Trophoblast cell (in vitro differentiated cells and primary cell): ENCODE measurements at regions not wholly inside any gene's neighbourhood (a gene's known extent, or its start where the extent isn't known, plus 50 kb on each side); places are given as distances from the start of the nearest gene placed in this dataset.

ENCODE experiments used
- DNase-seq, 2 donors: peaks; one replicate each; pipeline ENCODE4 v3.0.0-alpha.2; 2016
- H2AFZ ChIP-seq: 2 replicates; pipeline ENCODE4 v1.6.1; 2013; ENCODE audit warnings: low read length, moderate library complexity, mild to moderate bottlenecking; ENCODE audit not compliant: insufficient read depth, poor library complexity
- H2AK5ac ChIP-seq: 2 replicates; pipeline ENCODE4 v1.6.1; 2013; ENCODE audit warnings: mild to moderate bottlenecking, low read length
- H2BK120ac ChIP-seq: 2 replicates; pipeline ENCODE4 v1.6.1; 2013; ENCODE audit warnings: low read length, mild to moderate bottlenecking, moderate library complexity; ENCODE audit not compliant: insufficient read depth, poor library complexity
- H2BK12ac ChIP-seq: 2 replicates; pipeline ENCODE4 v1.6.1; 2013; ENCODE audit warnings: mild to moderate bottlenecking, low read length, moderate library complexity
- H2BK5ac ChIP-seq: 2 replicates; pipeline ENCODE4 v1.6.1; 2013; ENCODE audit warnings: low read length, low read depth, moderate library complexity, mild to moderate bottlenecking; ENCODE audit not compliant: poor library complexity
- H3K14ac ChIP-seq: 2 replicates; pipeline ENCODE4 v1.6.1; 2013; ENCODE audit warnings: mild to moderate bottlenecking, low read length
- H3K18ac ChIP-seq: 2 replicates; pipeline ENCODE4 v1.6.1; 2013; ENCODE audit warnings: mild to moderate bottlenecking, low read length
- H3K23ac ChIP-seq: 2 replicates; pipeline ENCODE4 v1.6.1; 2013; ENCODE audit warnings: low read length
- H3K27ac ChIP-seq: 2 replicates; pipeline ENCODE4 v1.5.1; 2013; ENCODE audit warnings: low read depth, mild to moderate bottlenecking, inconsistent platforms, low read length, moderate library complexity
- H3K27me3 ChIP-seq: 2 replicates; pipeline ENCODE4 v1.6.1; 2013; ENCODE audit warnings: inconsistent platforms, mild to moderate bottlenecking, low read length, moderate library complexity; ENCODE audit not compliant: insufficient read depth
- H3K36me3 ChIP-seq, 2 experiments: 1 replicate in 1 of 2; 2 replicates in 1 of 2; pipeline ENCODE4 v1.6.1; 2013; ENCODE audit warnings: low read length in 2 of 2, mild to moderate bottlenecking in 2 of 2, moderate library complexity in 1 of 2; ENCODE audit not compliant: insufficient read depth in 2 of 2, control insufficient read depth in 1 of 2
- H3K4ac ChIP-seq: 2 replicates; pipeline ENCODE4 v1.6.1; 2013; ENCODE audit warnings: low read depth, mild to moderate bottlenecking, low read length, moderate library complexity
- H3K4me1 ChIP-seq, 2 experiments: 1 replicate in 1 of 2; 2 replicates in 1 of 2; pipeline ENCODE4 v1.6.1; 2013; ENCODE audit warnings: low read length in 2 of 2, mild to moderate bottlenecking in 2 of 2, moderate library complexity in 1 of 2; ENCODE audit not compliant: insufficient read depth in 2 of 2, control insufficient read depth in 1 of 2
- H3K4me2 ChIP-seq: 2 replicates; pipeline ENCODE4 v1.6.1; 2013; ENCODE audit warnings: inconsistent platforms, mild to moderate bottlenecking, low read length, moderate library complexity
- H3K4me3 ChIP-seq: 2 replicates; pipeline ENCODE4 v1.5.1; 2013; ENCODE audit warnings: mild to moderate bottlenecking, low read depth, low read length, inconsistent platforms
- H3K79me1 ChIP-seq: one replicate; pipeline ENCODE4 v1.6.1; 2013; ENCODE audit warnings: low read length
- H3K79me2 ChIP-seq: 2 replicates; pipeline ENCODE4 v1.6.1; 2013; ENCODE audit warnings: low read length, mild to moderate bottlenecking; ENCODE audit not compliant: control insufficient read depth, insufficient read depth, poor library complexity
- H3K9ac ChIP-seq: 2 replicates; pipeline ENCODE4 v1.6.1; 2013; ENCODE audit warnings: mild to moderate bottlenecking, low read length
- H3K9me3 ChIP-seq: 2 replicates; pipeline ENCODE4 v1.6.1; 2013; ENCODE audit warnings: low read depth, mild to moderate bottlenecking, control low read depth, inconsistent platforms, low read length; ENCODE audit not compliant: insufficient read depth
- H4K12ac ChIP-seq: 2 replicates; pipeline ENCODE4 v1.6.1; 2013; ENCODE audit warnings: low read depth, mild to moderate bottlenecking, low read length, moderate library complexity
- H4K8ac ChIP-seq: 2 replicates; pipeline ENCODE4 v1.6.1; 2013; ENCODE audit warnings: low read depth, mild to moderate bottlenecking, low read length, moderate library complexity
- H4K91ac ChIP-seq: one replicate; pipeline ENCODE4 v1.6.1; 2013; ENCODE audit warnings: low read depth, mild to moderate bottlenecking, low read length, moderate library complexity
- WGBS: extraction: QIAGEN DNeasy Blood & Tissue Kit; methylation state at CpG from one replicate; pipeline ENCODE4 v1.1.7; 2013; ENCODE audit warnings: missing lambda C conversion rate; ENCODE audit not compliant: insufficient read length, insufficient coverage; ENCODE audit errors: extremely low coverage; 5-methylcytosine and 5-hydroxymethylcytosine counted together

- DNase-seq, result no peak
- Histone ChIP-seq H3K9ac (no peak overlapping the region), H4K8ac (no peak overlapping the region), H3K9me3 (peaks cover 2% of the 10 kb centered on the region), H2BK5ac (no peak overlapping the region), H3K4me3 (peak overlapping the region; percentile 2), H3K79me2 (no peaks in the 10 kb centered on the region), H3K79me1 (no peaks in the 10 kb centered on the region), H3K4me2 (no peak overlapping the region), H2AK5ac (no peak overlapping the region), H3K27me3 (no peaks in the 10 kb centered on the region), H3K27ac (no peak overlapping the region), H3K18ac (no peak overlapping the region), H3K4me1 (no peaks in the 10 kb centered on the region), H3K14ac (no peak overlapping the region), H3K23ac (no peak overlapping the region), H2BK120ac (no peak overlapping the region), H4K91ac (no peak overlapping the region), H3K36me3 (no peaks in the 10 kb centered on the region), H4K12ac (no peak overlapping the region), H2BK12ac (no peak overlapping the region), H3K4ac (no peak overlapping the region), H2AFZ (no peak overlapping the region)
- WGBS, result no CpG with 5 or more reads among the region's 5 CpGs
Measured at GRCh38 chr4:189802884-189803283, 137.8 kb upstream of the FRG1 start.

GRCh38 chr4:189804894-189805293 lies 135.8 kb upstream of the FRG1 start:
- no peak overlapping the region for H2BK5ac ChIP-seq
- H3K4me2 ChIP-seq, result no peak overlapping the region
- no peak overlapping the region for H3K14ac ChIP-seq
- H3K36me3 ChIP-seq, result no peaks in the 10 kb centered on the region
- no peak overlapping the region for H4K8ac ChIP-seq
- H2AFZ ChIP-seq, result no peak overlapping the region
- DNase-seq, result no peak
- no peak overlapping the region for H4K12ac ChIP-seq
- H3K27me3 ChIP-seq, result no peaks in the 10 kb centered on the region
- H4K91ac ChIP-seq, result no peak overlapping the region
- H2BK120ac ChIP-seq, result no peak overlapping the region
- no peak overlapping the region for H2AK5ac ChIP-seq
- no peaks in the 10 kb centered on the region for H3K79me1 ChIP-seq
- H3K9me3 ChIP-seq, result peaks cover 2% of the 10 kb centered on the region
- no peaks in the 10 kb centered on the region for H3K4me1 ChIP-seq
- H3K18ac ChIP-seq, result no peak overlapping the region
- H3K4ac ChIP-seq, result no peak overlapping the region
- no CpG with 5 or more reads among the region's 5 CpGs for WGBS
- no peak overlapping the region for H2BK12ac ChIP-seq
- H3K79me2 ChIP-seq, result no peaks in the 10 kb centered on the region
- no peak overlapping the region for H3K4me3 ChIP-seq
- H3K27ac ChIP-seq, result no peak overlapping the region
- no peak overlapping the region for H3K23ac ChIP-seq
- H3K9ac ChIP-seq, result no peak overlapping the region

GRCh38 chr4:189806506-189806905 lies 134.2 kb upstream of the FRG1 start:
- no peak overlapping the region for H2AFZ ChIP-seq
- H3K14ac ChIP-seq, result no peak overlapping the region
- no peak overlapping the region for H4K8ac ChIP-seq
- no peak overlapping the region for H2BK12ac ChIP-seq
- no peak overlapping the region for H2BK5ac ChIP-seq
- H3K9me3 ChIP-seq, result peaks cover 2% of the 10 kb centered on the region
- WGBS, result no CpG with 5 or more reads among the region's 6 CpGs
- H3K79me1 ChIP-seq, result no peaks in the 10 kb centered on the region
- H3K27me3 ChIP-seq, result no peaks in the 10 kb centered on the region
- DNase-seq, result no peak
- no peak overlapping the region for H2BK120ac ChIP-seq
- no peak overlapping the region for H3K23ac ChIP-seq
- H3K79me2 ChIP-seq, result no peaks in the 10 kb centered on the region
- no peak overlapping the region for H2AK5ac ChIP-seq
- no peak overlapping the region for H3K9ac ChIP-seq
- no peak overlapping the region for H4K12ac ChIP-seq
- H3K36me3 ChIP-seq, result no peaks in the 10 kb centered on the region
- no peak overlapping the region for H3K4ac ChIP-seq
- H3K27ac ChIP-seq, result no peak overlapping the region
- H3K4me3 ChIP-seq, result no peak overlapping the region
- no peak overlapping the region for H4K91ac ChIP-seq
- no peak overlapping the region for H3K4me2 ChIP-seq
- H3K18ac ChIP-seq, result no peak overlapping the region
- H3K4me1 ChIP-seq, result no peaks in the 10 kb centered on the region

- H4K8ac ChIP-seq, result no peak overlapping the region
- H3K18ac ChIP-seq, result no peak overlapping the region
- H3K27ac ChIP-seq, result no peak overlapping the region
- no peak overlapping the region for H2BK5ac ChIP-seq
- H3K79me2 ChIP-seq, result no peaks in the 10 kb centered on the region
- no peak overlapping the region for H4K12ac ChIP-seq
- H3K9me3 ChIP-seq, result peaks cover 2% of the 10 kb centered on the region
- no peak overlapping the region for H2BK12ac ChIP-seq
- H3K4ac ChIP-seq, result no peak overlapping the region
- H3K14ac ChIP-seq, result no peak overlapping the region
- no peak overlapping the region for H3K4me3 ChIP-seq
- no peak overlapping the region for H2AFZ ChIP-seq
- no peak overlapping the region for H4K91ac ChIP-seq
- no peaks in the 10 kb centered on the region for H3K36me3 ChIP-seq
- no peak overlapping the region for H2AK5ac ChIP-seq
- no peak overlapping the region for H3K4me2 ChIP-seq
- no peak overlapping the region for H2BK120ac ChIP-seq
- no peak for DNase-seq
- no peak overlapping the region for H3K9ac ChIP-seq
- WGBS, result no CpG with 5 or more reads among the region's 35 CpGs
- H3K23ac ChIP-seq, result no peak overlapping the region
- H3K79me1 ChIP-seq, result no peaks in the 10 kb centered on the region
- no peaks in the 10 kb centered on the region for H3K4me1 ChIP-seq
- H3K27me3 ChIP-seq, result no peaks in the 10 kb centered on the region
Measured at GRCh38 chr4:189807031-189807430, 133.6 kb upstream of the FRG1 start.
